ENCODE measurements at regions not wholly inside any gene's neighbourhood (a gene's known extent, or its start where the extent isn't known, plus 50 kb on each side); places are given as distances from the start of the nearest gene placed in this dataset.

DNA sequence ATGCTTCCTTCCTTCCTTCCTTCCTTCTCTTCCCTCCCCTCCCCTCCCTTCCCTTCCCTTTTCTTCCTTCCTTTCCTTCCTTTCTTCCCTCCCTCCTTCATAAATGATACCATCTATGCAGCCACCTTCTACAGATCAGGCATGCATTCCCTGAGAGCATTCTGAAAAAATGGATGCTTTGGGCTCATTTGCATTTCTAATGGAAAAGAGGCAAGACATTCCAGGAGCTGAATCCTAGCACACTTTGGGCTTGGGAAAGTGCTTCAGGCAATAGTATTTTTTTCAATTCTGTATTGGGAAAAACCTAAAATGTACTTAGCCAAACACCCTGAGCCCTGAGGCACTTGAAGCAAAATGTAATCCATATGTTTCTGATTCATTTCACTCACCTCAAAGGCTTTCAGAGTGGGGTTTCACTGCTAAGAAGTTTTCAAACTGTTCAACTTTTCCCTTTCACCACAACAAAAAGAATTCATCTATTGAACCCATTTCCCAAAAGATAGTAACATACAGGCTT lies 220.1 kb upstream of the RORA start:
- TF ChIP-seq, protein P1, sequence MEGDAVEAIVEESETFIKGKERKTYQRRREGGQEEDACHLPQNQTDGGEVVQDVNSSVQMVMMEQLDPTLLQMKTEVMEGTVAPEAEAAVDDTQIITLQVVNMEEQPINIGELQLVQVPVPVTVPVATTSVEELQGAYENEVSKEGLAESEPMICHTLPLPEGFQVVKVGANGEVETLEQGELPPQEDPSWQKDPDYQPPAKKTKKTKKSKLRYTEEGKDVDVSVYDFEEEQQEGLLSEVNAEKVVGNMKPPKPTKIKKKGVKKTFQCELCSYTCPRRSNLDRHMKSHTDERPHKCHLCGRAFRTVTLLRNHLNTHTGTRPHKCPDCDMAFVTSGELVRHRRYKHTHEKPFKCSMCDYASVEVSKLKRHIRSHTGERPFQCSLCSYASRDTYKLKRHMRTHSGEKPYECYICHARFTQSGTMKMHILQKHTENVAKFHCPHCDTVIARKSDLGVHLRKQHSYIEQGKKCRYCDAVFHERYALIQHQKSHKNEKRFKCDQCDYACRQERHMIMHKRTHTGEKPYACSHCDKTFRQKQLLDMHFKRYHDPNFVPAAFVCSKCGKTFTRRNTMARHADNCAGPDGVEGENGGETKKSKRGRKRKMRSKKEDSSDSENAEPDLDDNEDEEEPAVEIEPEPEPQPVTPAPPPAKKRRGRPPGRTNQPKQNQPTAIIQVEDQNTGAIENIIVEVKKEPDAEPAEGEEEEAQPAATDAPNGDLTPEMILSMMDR (IDR thresholded peaks at IDR 0.05) = no peak
- TF ChIP-seq POLR2A (IDR thresholded peaks at IDR 0.05) = no peak
